SK-N-SH treated with all-trans-retinoic acid at 6 μM for 48 hours (cell line): ENCODE measurements at regions not wholly inside any gene's neighbourhood (a gene's known extent, or its start where the extent isn't known, plus 50 kb on each side); places are given as distances from the start of the nearest gene placed in this dataset.

ENCODE experiments used
- CSDC2 ChIP-seq: fragments of 250-450 bp; sonication (Bioruptor Pico); IDR thresholded peaks from 2 replicates; pipeline ENCODE4 v1.5.0; 2020; ENCODE audit warnings: mild to moderate bottlenecking, moderate library complexity
- OSR1 ChIP-seq: fragments of 250-450 bp; sonication (Bioruptor Pico); IDR thresholded peaks from 2 replicates; pipeline ENCODE4 v1.8.0; 2022; ENCODE audit warnings: moderate library complexity, mild to moderate bottlenecking, inconsistent platforms
- PATZ1 ChIP-seq: fragments of 250-450 bp; sonication (Bioruptor Pico); IDR thresholded peaks from 2 replicates; pipeline ENCODE4 v1.8.0; 2020; ENCODE audit warnings: mild to moderate bottlenecking, moderate library complexity, borderline replicate concordance
- PPARA ChIP-seq: fragments of 250-450 bp; sonication (Bioruptor Pico); IDR thresholded peaks from 2 replicates; pipeline ENCODE4 v1.5.0; 2020; ENCODE audit warnings: mild to moderate bottlenecking, borderline replicate concordance
- RARB ChIP-seq: fragments of 250-450 bp; sonication (Bioruptor Pico); IDR thresholded peaks from 2 replicates; pipeline ENCODE4 v1.8.0; 2021; ENCODE audit warnings: mild to moderate bottlenecking, moderate library complexity
- ZFP3 ChIP-seq: fragments of 250-450 bp; sonication (Bioruptor Pico); IDR thresholded peaks from 2 replicates; pipeline ENCODE4 v1.5.0; 2020; ENCODE audit warnings: mild to moderate bottlenecking, moderate library complexity
- ZFP30 ChIP-seq: fragments of 450-650 bp; formaldehyde crosslinking; IDR thresholded peaks from 2 replicates; pipeline ENCODE4 v1.5.0; 2022; ENCODE audit warnings: mild to moderate bottlenecking, moderate library complexity

- TF ChIP-seq RARB (CRISPR knock-in tag) (no peak), ZFP30 (CRISPR knock-in tag) (no peak), CSDC2 (no peak), PPARA (no peak), OSR1 (CRISPR knock-in tag) (no peak), PATZ1 (CRISPR knock-in tag) (no peak), ZFP3 (no peak)
These were observed 82.1 kb downstream of the IRX5 start for GRCh38 chr16:55012793-55013192.
